ENCODE measurements at regions not wholly inside any gene's neighbourhood (a gene's known extent, or its start where the extent isn't known, plus 50 kb on each side); places are given as distances from the start of the nearest gene placed in this dataset.

DNA sequence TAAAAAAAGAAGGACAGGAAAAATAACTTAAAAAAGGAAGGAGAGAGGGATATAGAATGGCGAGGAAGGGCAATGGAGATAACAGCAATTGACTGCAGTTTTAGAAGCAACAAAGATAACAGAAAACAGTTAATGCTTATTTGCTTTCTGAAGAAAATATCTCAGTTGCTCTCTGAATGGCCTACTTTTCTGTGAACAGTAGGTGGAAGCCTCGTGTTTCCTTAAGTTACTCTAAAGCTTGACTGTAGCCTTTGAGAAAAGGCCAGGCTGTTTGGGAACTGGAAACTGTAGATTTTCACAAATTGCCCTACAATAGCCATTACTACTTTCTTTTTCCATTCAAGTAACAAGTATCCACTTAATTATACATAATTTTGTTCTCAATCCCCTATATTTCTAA lies 404.5 kb downstream of the YTHDC2 start:
- Histone ChIP-seq H3K36me3 (ENCODE audit: control insufficient read depth in 1 of 2, insufficient read depth in 2 of 2, low read length in 2 of 2) (no peaks in the 10 kb centered on the region), H3K9ac (ENCODE audit: low read length) (no peak overlapping the region), H3K27me3 (ENCODE audit: insufficient read depth, low read length) (peaks cover 9% of the 10 kb centered on the region; the same call in 1 of the 2 replicates), H3K79me2 (ENCODE audit: insufficient read depth, low read length) (no peaks in the 10 kb centered on the region), H3K9me3 (ENCODE audit: control insufficient read depth in 1 of 2, insufficient read depth in 1 of 2, low read depth in 1 of 2, low read length in 2 of 2) (no peaks in the 10 kb centered on the region), H3K9me2 (ENCODE audit: insufficient read depth) (no peaks in the 10 kb centered on the region), H3K4me3 (replicated peaks in 1 of 2; ENCODE audit: low read depth in 1 of 2, low read length in 2 of 2) (no peak overlapping the region), H3K27ac (ENCODE audit: low read depth, low read length) (no peak overlapping the region), H2AFZ (ENCODE audit: low read depth, low read length, poor library complexity, severe bottlenecking) (no peak overlapping the region), H3K4me1 (ENCODE audit: control insufficient read depth in 1 of 2, insufficient read depth in 2 of 2, low read length in 2 of 2) (no peaks in the 10 kb centered on the region), H4K20me1 (ENCODE audit: insufficient read depth) (peaks cover 3% of the 10 kb centered on the region; the same call in 1 of the 2 replicates), H3K4me2 (ENCODE audit: low read length) (no peak overlapping the region)
- BruUV-seq (replicated peaks), result no TSS peak
- CTCF ChIA-PET, result no interaction called here
- RAD21 ChIA-PET (ENCODE audit: low non-redundant PET in 1 of 2, low total read pairs in 2 of 2, uncharacterized antibody in 2 of 2, unreplicated experiment in 2 of 2), result no interaction called here
- no peak for ATAC-seq
- no peak for DNase-seq (ENCODE audit: low read depth, low spot score)
- intact Hi-C loops (cut with micrococcal nuclease), result no loop called here
- POLR2A ChIA-PET, result no interaction called here
- no peak for TF ChIP-seq YY1 (IDR thresholded peaks at IDR 0.05; ENCODE audit: extremely low read depth, insufficient replicate concordance, low read depth, low read length)
- no peak for TF ChIP-seq JUND (IDR thresholded peaks at IDR 0.05)
- TF ChIP-seq, protein P1, sequence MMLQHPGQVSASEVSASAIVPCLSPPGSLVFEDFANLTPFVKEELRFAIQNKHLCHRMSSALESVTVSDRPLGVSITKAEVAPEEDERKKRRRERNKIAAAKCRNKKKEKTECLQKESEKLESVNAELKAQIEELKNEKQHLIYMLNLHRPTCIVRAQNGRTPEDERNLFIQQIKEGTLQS (IDR thresholded peaks at IDR 0.05), result no peak
- no peak for TF ChIP-seq FOSL1 (IDR thresholded peaks at IDR 0.05; ENCODE audit: low read depth)
- no peak for TF ChIP-seq CBX3 (IDR thresholded peaks at IDR 0.05; ENCODE audit: low read depth)
- TF ChIP-seq ELF1 (IDR thresholded peaks at IDR 0.05; ENCODE audit: borderline replicate concordance, low read depth), result no peak
- no peak for TF ChIP-seq RAD21 (IDR thresholded peaks at IDR 0.05; ENCODE audit: low read depth)
- TF ChIP-seq ZFX (IDR thresholded peaks at IDR 0.05), result no peak

DNA sequence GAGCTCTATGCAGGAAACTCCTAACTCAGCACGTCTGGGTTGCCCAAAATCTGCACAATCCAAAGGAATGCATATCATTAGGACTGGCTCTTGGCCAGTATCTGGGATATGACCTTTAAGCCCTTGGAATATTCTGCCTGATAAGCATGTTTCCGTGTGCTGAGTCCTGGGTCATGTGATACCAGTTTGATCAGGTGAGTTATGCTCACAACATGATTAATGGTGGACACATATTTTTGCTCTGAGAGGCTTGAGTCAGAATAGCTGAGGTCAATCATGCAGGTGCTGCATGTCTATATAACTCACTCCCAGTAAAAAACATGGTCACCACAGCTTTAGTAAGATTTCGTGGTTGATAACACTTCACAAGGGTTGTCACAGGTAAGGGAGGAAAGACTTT lies 408.8 kb downstream of the YTHDC2 start:
- H2AFZ ChIP-seq (ENCODE audit: low read depth, low read length, poor library complexity, severe bottlenecking), result no peak overlapping the region
- no peak overlapping the region for H3K4me3 ChIP-seq (replicated peaks in 1 of 2; ENCODE audit: low read depth in 1 of 2, low read length in 2 of 2)
- ChIA-PET RAD21 (ENCODE audit: low non-redundant PET in 1 of 2, low total read pairs in 2 of 2, uncharacterized antibody in 2 of 2, unreplicated experiment in 2 of 2) (no interaction called here), POLR2A (no interaction called here), CTCF (no interaction called here)
- TF ChIP-seq SP1 (IDR thresholded peaks at IDR 0.05; ENCODE audit: low read depth) (no peak), POLR2AphosphoS5 (IDR thresholded peaks at IDR 0.05; ENCODE audit: low read depth, low read length) (no peak), CBX3 (IDR thresholded peaks at IDR 0.05; ENCODE audit: low read depth) (no peak), ELF1 (IDR thresholded peaks at IDR 0.05; ENCODE audit: borderline replicate concordance, low read depth) (no peak), CEBPB (IDR thresholded peaks at IDR 0.05; ENCODE audit: low read depth) (no peak), RAD21 (IDR thresholded peaks at IDR 0.05; ENCODE audit: low read depth) (no peak), TCF7L2 (IDR thresholded peaks at IDR 0.05; ENCODE audit: borderline replicate concordance, extremely low read depth, insufficient read depth, insufficient read length) (no peak), SIN3A (IDR thresholded peaks at IDR 0.05; ENCODE audit: low read depth) (no peak)
- TF ChIP-seq, protein P2, sequence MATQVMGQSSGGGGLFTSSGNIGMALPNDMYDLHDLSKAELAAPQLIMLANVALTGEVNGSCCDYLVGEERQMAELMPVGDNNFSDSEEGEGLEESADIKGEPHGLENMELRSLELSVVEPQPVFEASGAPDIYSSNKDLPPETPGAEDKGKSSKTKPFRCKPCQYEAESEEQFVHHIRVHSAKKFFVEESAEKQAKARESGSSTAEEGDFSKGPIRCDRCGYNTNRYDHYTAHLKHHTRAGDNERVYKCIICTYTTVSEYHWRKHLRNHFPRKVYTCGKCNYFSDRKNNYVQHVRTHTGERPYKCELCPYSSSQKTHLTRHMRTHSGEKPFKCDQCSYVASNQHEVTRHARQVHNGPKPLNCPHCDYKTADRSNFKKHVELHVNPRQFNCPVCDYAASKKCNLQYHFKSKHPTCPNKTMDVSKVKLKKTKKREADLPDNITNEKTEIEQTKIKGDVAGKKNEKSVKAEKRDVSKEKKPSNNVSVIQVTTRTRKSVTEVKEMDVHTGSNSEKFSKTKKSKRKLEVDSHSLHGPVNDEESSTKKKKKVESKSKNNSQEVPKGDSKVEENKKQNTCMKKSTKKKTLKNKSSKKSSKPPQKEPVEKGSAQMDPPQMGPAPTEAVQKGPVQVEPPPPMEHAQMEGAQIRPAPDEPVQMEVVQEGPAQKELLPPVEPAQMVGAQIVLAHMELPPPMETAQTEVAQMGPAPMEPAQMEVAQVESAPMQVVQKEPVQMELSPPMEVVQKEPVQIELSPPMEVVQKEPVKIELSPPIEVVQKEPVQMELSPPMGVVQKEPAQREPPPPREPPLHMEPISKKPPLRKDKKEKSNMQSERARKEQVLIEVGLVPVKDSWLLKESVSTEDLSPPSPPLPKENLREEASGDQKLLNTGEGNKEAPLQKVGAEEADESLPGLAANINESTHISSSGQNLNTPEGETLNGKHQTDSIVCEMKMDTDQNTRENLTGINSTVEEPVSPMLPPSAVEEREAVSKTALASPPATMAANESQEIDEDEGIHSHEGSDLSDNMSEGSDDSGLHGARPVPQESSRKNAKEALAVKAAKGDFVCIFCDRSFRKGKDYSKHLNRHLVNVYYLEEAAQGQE (IDR thresholded peaks at IDR 0.05; ENCODE audit: low read depth), result no peak
- TF ChIP-seq, protein P3, sequence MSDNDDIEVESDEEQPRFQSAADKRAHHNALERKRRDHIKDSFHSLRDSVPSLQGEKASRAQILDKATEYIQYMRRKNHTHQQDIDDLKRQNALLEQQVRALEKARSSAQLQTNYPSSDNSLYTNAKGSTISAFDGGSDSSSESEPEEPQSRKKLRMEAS (IDR thresholded peaks at IDR 0.05), result no peak
- H3K4me2 ChIP-seq (ENCODE audit: low read length), result no peak overlapping the region
- BruUV-seq (replicated peaks), result no TSS peak
- peaks cover 3% of the 10 kb centered on the region; the same call in 1 of the 2 replicates for H4K20me1 ChIP-seq (ENCODE audit: insufficient read depth)
- intact Hi-C loops (cut with micrococcal nuclease), result no loop called here
- H3K36me3 ChIP-seq (ENCODE audit: control insufficient read depth in 1 of 2, insufficient read depth in 2 of 2, low read length in 2 of 2), result no peaks in the 10 kb centered on the region
- no peak overlapping the region for H3K27ac ChIP-seq (ENCODE audit: low read depth, low read length)
- DNase-seq (ENCODE audit: low read depth, low spot score) (no peak), ATAC-seq (no peak)
- no peak overlapping the region for H3K9ac ChIP-seq (ENCODE audit: low read length)
- H3K4me1 ChIP-seq (ENCODE audit: control insufficient read depth in 1 of 2, insufficient read depth in 2 of 2, low read length in 2 of 2), result no peaks in the 10 kb centered on the region
- H3K27me3 ChIP-seq (ENCODE audit: insufficient read depth, low read length), result 0 out of 2 replicates have a peak, but pooled peaks cover 6% of the 10 kb centered on the region
- H3K9me2 ChIP-seq (ENCODE audit: insufficient read depth), result no peaks in the 10 kb centered on the region
- H3K9me3 ChIP-seq (ENCODE audit: control insufficient read depth in 1 of 2, insufficient read depth in 1 of 2, low read depth in 1 of 2, low read length in 2 of 2), result no peaks in the 10 kb centered on the region
- H3K79me2 ChIP-seq (ENCODE audit: insufficient read depth, low read length), result no peaks in the 10 kb centered on the region
